ENCODE measurements at regions not wholly inside any gene's neighbourhood (a gene's known extent, or its start where the extent isn't known, plus 50 kb on each side); places are given as distances from the start of the nearest gene placed in this dataset.

DNA sequence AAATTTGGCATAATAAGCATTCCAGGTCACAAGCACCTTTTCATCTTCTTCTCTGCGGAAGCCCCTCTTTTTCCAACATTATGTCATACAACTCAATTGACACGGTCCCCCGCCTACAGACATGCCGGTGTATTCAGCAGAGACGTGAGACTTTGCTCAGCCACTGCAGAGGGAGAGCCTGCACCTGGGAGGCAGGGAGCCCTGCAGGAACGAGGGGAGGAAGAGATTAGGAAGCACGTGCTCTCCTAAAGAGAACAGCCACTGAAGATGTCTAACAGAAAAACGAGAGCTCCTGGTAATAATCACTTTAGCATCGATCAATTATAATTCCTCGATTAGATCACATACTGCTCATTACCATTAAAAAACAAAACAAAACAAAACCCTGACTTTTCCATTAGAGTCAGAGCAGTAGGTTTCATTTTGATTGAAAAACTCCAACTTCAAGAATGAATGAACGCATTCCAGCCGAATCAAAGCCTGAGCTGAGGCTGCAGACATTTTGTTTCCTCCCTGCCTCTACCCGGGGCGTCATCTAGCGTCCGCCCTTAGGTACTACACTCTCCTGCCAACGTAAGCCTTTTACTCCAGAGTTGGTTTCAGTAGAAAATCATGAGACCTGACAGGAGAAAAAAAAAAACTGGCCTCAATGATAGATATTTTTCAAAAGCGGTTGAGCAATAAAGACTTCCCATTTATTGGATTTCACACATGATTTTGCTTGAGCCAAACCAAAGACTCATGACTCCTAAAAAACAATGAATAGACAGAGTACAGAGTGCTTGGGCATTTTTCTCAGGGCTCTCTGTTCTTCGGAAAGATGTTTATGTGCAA, 194.5 kb downstream of the KATNAL1 start:
- H3K79me2 ChIP-seq (ENCODE audit: control insufficient read depth, insufficient read depth, low read length) = no peaks in the 10 kb centered on the region
- intact Hi-C loops (cut with micrococcal nuclease) (loop anchor here (1.0 kb wide), 3 partner anchors 189 to 342 kb away; no protein-coding TSS in a partner anchor), dilution Hi-C loops (cut with MboI; ENCODE audit: extremely low pct_ligation_motif_present, low sequenced_read_pairs) (no loop called here)
- TF ChIP-seq FOS (IDR thresholded peaks at IDR 0.05; ENCODE audit: borderline replicate concordance, insufficient read depth, low read length) (no peak), CTCF (IDR thresholded peaks at IDR 0.05; ENCODE audit: extremely low read depth in 1 of 2, insufficient read depth in 1 of 2, low read depth in 1 of 2, low read length in 2 of 2) (peak; percentile 93 to 94), JUN (IDR thresholded peaks at IDR 0.05; ENCODE audit: borderline replicate concordance, insufficient read depth, insufficient read length, low read depth) (no peak)
- TF ChIP-seq, protein P1, sequence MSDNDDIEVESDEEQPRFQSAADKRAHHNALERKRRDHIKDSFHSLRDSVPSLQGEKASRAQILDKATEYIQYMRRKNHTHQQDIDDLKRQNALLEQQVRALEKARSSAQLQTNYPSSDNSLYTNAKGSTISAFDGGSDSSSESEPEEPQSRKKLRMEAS (IDR thresholded peaks at IDR 0.05; ENCODE audit: insufficient read depth, insufficient read length) = no peak
- H3K36me3 ChIP-seq (ENCODE audit: control insufficient read depth in 2 of 2, extremely low read depth in 1 of 2, insufficient read depth in 2 of 2, low read length in 2 of 2) = no peaks in the 10 kb centered on the region
- peak; percentile 90 for FAIRE-seq
- CTCF ChIA-PET = interaction anchor here (0.6 to 8.4 kb wide), 37 partner anchors 9 to 658 kb away, joined by 3 to 504 read pairs (median 4); partner anchors contain the start of gene UBL3
- H3K4me2 ChIP-seq (ENCODE audit: insufficient read depth, low read length) = peak overlapping the region; percentile 50
- POLR2A ChIA-PET = interaction anchor here (1.2 kb wide), 1 partner anchor 342 kb away, joined by 3 read pairs; no protein-coding TSS in a partner anchor
- H3K9me3 ChIP-seq (replicated peaks; ENCODE audit: control insufficient read depth, insufficient read depth, low read length) = no peaks in the 10 kb centered on the region
- H3K9ac ChIP-seq (replicated peaks; ENCODE audit: extremely low read depth, insufficient read depth, low read length) = no peak overlapping the region
- H3K27me3 ChIP-seq (ENCODE audit: control insufficient read depth in 2 of 2, insufficient read depth in 2 of 2, low read length in 2 of 2) = peaks cover 23 to 30% of the 10 kb centered on the region in 2 experiments
- H3K9me1 ChIP-seq (replicated peaks; ENCODE audit: control insufficient read depth, extremely low read depth, insufficient read depth, low read length) = no peaks in the 10 kb centered on the region
- H3K4me3 ChIP-seq (replicated peaks in 1 of 3; ENCODE audit: insufficient read depth in 1 of 3, low read depth in 1 of 3, low read length in 3 of 3) = peak overlapping the region in 1 of 3 experiments; percentile 9
- peak overlapping the region; percentile 24 for H2AFZ ChIP-seq (ENCODE audit: low read depth, low read length)
- no peaks in the 10 kb centered on the region for H4K20me1 ChIP-seq (replicated peaks; ENCODE audit: control insufficient read depth, extremely low read depth, insufficient read depth, low read length)
- peaks cover 3% of the 10 kb centered on the region for H3K4me1 ChIP-seq (ENCODE audit: control insufficient read depth, extremely low read depth, insufficient read depth, low read length)
- no peak overlapping the region for H3K27ac ChIP-seq (ENCODE audit: insufficient read depth, low read depth, low read length)
- BruUV-seq (replicated peaks) = no TSS peak
- DNase-seq (ENCODE audit: low read depth, low spot score) = peak; percentile 80
